HepG2 (cell line): ENCODE measurements at regions not wholly inside any gene's neighbourhood (a gene's known extent, or its start where the extent isn't known, plus 50 kb on each side); places are given as distances from the start of the nearest gene placed in this dataset.

Experiments used
- ATAC-seq: fragments of 200-7000 bp; cut with Tn5 transposase; 3 replicates; pipeline ENCODE4 v1.9.1; 2020; ENCODE audit warnings: mild to moderate bottlenecking, moderate library complexity
- BruUV-seq: library from RNA; stranded (reverse); fragments of 400-500 nt; replicated peaks from 2 replicates; lab custom pipeline; 2021; lab: Mats Ljungman, UMichigan
- CTCF ChIA-PET: fragments of 300-600 bp; formaldehyde crosslinking; extraction: SDS; loops from one replicate; lab custom pipeline; 2021; ENCODE audit warnings: low total read pairs, inconsistent platforms, low intra/inter-chr PET ratio; lab: Yijun Ruan, JAX
- POLR2A ChIA-PET: fragments of 350-600 bp; sonication (Branson Sonifier 250); formaldehyde crosslinking; loops from one replicate; lab custom pipeline; 2020; ENCODE audit warnings: antibody characterized with exemption, inconsistent platforms; lab: Yijun Ruan, JAX
- DNase-seq: peaks from one replicate; pipeline ENCODE4 v3.0.0-alpha.2; 2015; ENCODE audit warnings: low spot score
- FAIRE-seq: peaks from 3 replicates; lab custom pipeline; 2011; peaks lifted over from hg19 to GRCh38; lab: Jason Lieb, UNC
- H2AFZ ChIP-seq: one replicate; pipeline ENCODE4 v1.6.1; 2011; ENCODE audit warnings: low read length, inconsistent platforms
- H3K27ac ChIP-seq: fragments of 300-600 bp; 3 replicates; pipeline ENCODE4 v1.8.0; 2011; ENCODE audit warnings: mixed run types, mild to moderate bottlenecking, mixed read lengths, low read length, inconsistent platforms; ENCODE audit not compliant: insufficient read depth; ENCODE audit errors: extremely low read length
- H3K27me3 ChIP-seq, 2 experiments: fragments of 200-600 bp in 1 of 2; 2 replicates in 1 of 2; 3 replicates in 1 of 2; pipeline versions ENCODE4 v1.6.0 to v1.8.0; 2011; ENCODE audit warnings: low read length in 2 of 2, mild to moderate bottlenecking in 2 of 2, moderate library complexity in 2 of 2, inconsistent platforms in 1 of 2; ENCODE audit not compliant: insufficient read depth in 2 of 2, control insufficient read depth in 1 of 2
- H3K36me3 ChIP-seq, 2 experiments: fragments of 200-600 bp in 1 of 2; replicated peaks in 1 of 2; 2 replicates in 1 of 2; 3 replicates in 1 of 2; pipeline versions ENCODE4 v1.5.1 to v1.8.0; 2011; ENCODE audit warnings: low read length in 2 of 2, inconsistent platforms in 1 of 2; ENCODE audit not compliant: insufficient read depth in 2 of 2, control insufficient read depth in 1 of 2
- H3K4me1 ChIP-seq: 2 replicates; pipeline ENCODE4 v1.5.1; 2012; ENCODE audit warnings: low read length, inconsistent platforms; ENCODE audit not compliant: insufficient read depth
- H3K4me2 ChIP-seq: 2 replicates; pipeline ENCODE4 v1.6.0; 2011; ENCODE audit warnings: low read depth, low read length, inconsistent platforms
- H3K4me3 ChIP-seq, 3 experiments: fragments of 200-600 bp in 1 of 3; sonication (generic), shearing (Covaris generic) in 1 of 3; replicated peaks in 1 of 3; 2 replicates each; pipeline ENCODE4 v1.5.1; 2011 to 2016; ENCODE audit warnings: low read length in 3 of 3, inconsistent platforms in 2 of 3, low read depth in 2 of 3, mild to moderate bottlenecking in 2 of 3, control low read depth in 1 of 3, mixed read lengths in 1 of 3; ENCODE audit not compliant: insufficient read depth in 1 of 3
- H3K79me2 ChIP-seq: one replicate; pipeline ENCODE4 v1.6.1; 2011; ENCODE audit warnings: low read length, inconsistent platforms; ENCODE audit not compliant: insufficient read depth
- H3K9ac ChIP-seq: 2 replicates; pipeline ENCODE4 v1.6.0; 2011; ENCODE audit warnings: mild to moderate bottlenecking, low read depth, low read length, inconsistent platforms; ENCODE audit not compliant: insufficient read depth
- H3K9me3 ChIP-seq: 2 replicates; pipeline ENCODE4 v1.5.1; 2012; ENCODE audit warnings: mild to moderate bottlenecking, low read length
- H4K20me1 ChIP-seq: 2 replicates; pipeline ENCODE4 v1.6.0; 2011; ENCODE audit warnings: inconsistent platforms, mild to moderate bottlenecking, low read length, moderate library complexity; ENCODE audit not compliant: insufficient read depth
- FOXA1 ChIP-seq, 2 experiments: fragments of 450-650 bp in 1 of 2; sonication (generic) in 1 of 2; formaldehyde crosslinking in 1 of 2; IDR thresholded peaks; 2 replicates each; pipeline versions ENCODE4 v1.4.0 to v1.6.1; 2016 to 2020; ENCODE audit warnings: missing genetic modification reagents in 1 of 2
- KLF12 ChIP-seq: sonication (generic); formaldehyde crosslinking; IDR thresholded peaks from 2 replicates; pipeline ENCODE4 v1.4.0; 2020; ENCODE audit warnings: missing genetic modification reagents, borderline replicate concordance
- NFE2 ChIP-seq: sonication (generic); formaldehyde crosslinking; IDR thresholded peaks from 2 replicates; pipeline ENCODE4 v1.4.0; 2020; ENCODE audit warnings: missing genetic modification reagents
- SP2 ChIP-seq: sonication (generic); formaldehyde crosslinking; IDR thresholded peaks from 2 replicates; pipeline ENCODE4 v1.5.1; 2020; ENCODE audit warnings: mild to moderate bottlenecking, missing genetic modification reagents
- SRSF9 ChIP-seq: fragments of 200-400 bp; formaldehyde crosslinking; IDR thresholded peaks from 2 replicates; pipeline ENCODE4 v1.6.1; 2018; ENCODE audit warnings: borderline replicate concordance, mild to moderate bottlenecking, low read depth, low read length; ENCODE audit not compliant: insufficient read depth, poor library complexity, severe bottlenecking
- ZBTB3 ChIP-seq: sonication (generic); formaldehyde crosslinking; IDR thresholded peaks from 2 replicates; pipeline ENCODE4 v1.4.0; 2020; ENCODE audit warnings: low read depth, mild to moderate bottlenecking, moderate library complexity, missing genetic modification reagents, borderline replicate concordance
- ZIK1 ChIP-seq: sonication (generic); formaldehyde crosslinking; IDR thresholded peaks from 2 replicates; pipeline ENCODE4 v1.5.0; 2020; ENCODE audit warnings: mild to moderate bottlenecking, low read depth, missing genetic modification reagents, borderline replicate concordance
- ZNF709 ChIP-seq: sonication (generic); formaldehyde crosslinking; IDR thresholded peaks from 2 replicates; pipeline ENCODE4 v1.5.0; 2020; ENCODE audit warnings: mild to moderate bottlenecking, missing genetic modification reagents
- ZNF841 ChIP-seq: sonication (generic); formaldehyde crosslinking; IDR thresholded peaks from 2 replicates; pipeline ENCODE4 v1.8.1; 2023; ENCODE audit warnings: missing genetic modification reagents, borderline replicate concordance
- WGBS: methylation state at CpG from one replicate; pipeline ENCODE4 v1.1.6; 2017; ENCODE audit warnings: low lambda C conversion rate; 5-methylcytosine and 5-hydroxymethylcytosine counted together
- in situ Hi-C: cut with HindIII; loops from 2 replicates; pipeline ENCODE4 v1.10.0; 2017; ENCODE audit warnings: low pct_unique_long_range_greater_than_20kb; ENCODE audit not compliant: extremely low pct_ligation_motif_present
- intact Hi-C: fragments of 100-400 bp; cut with micrococcal nuclease; formaldehyde crosslinking; loops from one replicate; pipeline ENCODE4 v1.10.0; 2022; ENCODE audit not compliant: unreplicated experiment

DNA sequence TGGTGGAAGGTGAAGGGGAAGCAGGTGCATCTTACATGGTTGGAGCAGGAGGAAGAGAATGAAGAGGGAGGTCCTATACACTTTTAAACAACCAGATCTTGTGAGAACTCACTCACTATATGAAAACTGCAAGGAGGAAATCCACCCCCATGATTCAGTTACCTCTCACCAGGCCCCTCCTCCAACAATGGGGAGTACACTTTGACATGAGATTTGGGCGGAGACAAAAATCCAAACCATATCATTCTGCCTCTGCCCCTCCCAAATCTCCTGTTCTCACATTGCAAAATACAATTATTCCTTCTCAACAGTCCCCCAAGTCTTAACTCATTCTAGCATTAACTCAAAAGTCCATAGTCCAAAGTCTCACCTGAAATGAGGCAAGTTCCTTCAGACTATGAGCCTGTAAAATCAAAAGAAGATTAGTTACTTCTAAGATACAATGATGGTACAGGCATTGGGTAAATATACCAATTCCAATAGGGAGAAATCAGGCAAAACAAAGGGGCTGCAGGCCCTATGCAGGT, 60.5 kb downstream of the EDN1 start (continued):
- no peak for TF ChIP-seq ZIK1 (CRISPR knock-in tag)
- no peak for TF ChIP-seq ZNF709 (CRISPR knock-in tag)

DNA sequence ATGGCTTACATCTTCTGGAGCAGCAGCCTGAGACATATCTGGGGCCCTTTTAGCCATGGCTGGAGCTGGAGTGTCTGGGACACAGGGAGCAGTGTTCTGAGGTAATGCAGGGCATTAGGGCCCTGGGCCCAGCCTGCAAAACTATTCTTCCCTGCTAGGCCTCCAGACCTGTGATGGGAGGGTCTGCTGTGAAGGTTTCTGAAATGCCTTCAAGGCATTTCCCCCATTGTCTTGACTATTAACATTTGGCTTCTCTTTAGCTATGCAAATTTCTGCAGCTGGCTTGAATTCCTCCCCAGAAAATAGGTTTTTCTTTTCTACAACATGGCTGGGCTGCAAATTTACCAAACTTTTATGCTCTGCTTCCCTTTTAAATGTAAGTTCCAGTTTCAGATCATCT, 61.5 kb downstream of the EDN1 start:
- in situ Hi-C loops, result no loop called here
- POLR2A ChIA-PET, result no interaction called here
- H4K20me1 ChIP-seq, result no peaks in the 10 kb centered on the region

DNA sequence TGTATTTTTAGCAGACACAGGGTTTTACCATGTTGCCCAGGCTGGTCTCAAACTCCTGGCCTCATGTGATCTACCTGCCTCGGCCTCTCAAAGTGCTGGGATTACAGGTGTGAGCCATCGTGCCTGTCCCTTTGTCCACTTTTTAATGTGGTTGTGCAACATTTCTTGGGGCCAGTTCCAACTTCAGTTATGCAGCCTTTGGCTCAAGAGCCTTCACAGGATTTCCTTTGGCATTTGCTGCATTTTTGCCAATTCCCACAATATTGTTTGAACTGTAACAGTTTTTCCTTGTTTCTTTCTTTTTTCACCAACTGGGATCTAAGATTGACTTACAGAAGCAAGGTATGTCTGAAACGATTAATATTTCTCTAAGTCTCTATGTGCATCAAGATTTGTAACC, 63.6 kb downstream of the EDN1 start:
- Histone ChIP-seq H3K4me2 (no peak overlapping the region), H4K20me1 (no peaks in the 10 kb centered on the region), H3K9me3 (peaks cover 26% of the 10 kb centered on the region), H3K36me3 (no peaks in the 10 kb centered on the region), H3K27ac (no peak overlapping the region), H3K9ac (no peak overlapping the region), H3K27me3 (no peaks in the 10 kb centered on the region), H2AFZ (no peak overlapping the region), H3K4me3 (no peak overlapping the region), H3K79me2 (no peaks in the 10 kb centered on the region), H3K4me1 (peaks cover 13% of the 10 kb centered on the region)
- intact Hi-C loops, result no loop called here
- BruUV-seq, result no TSS peak
- no peak for ATAC-seq
- POLR2A ChIA-PET, result no interaction called here
- CTCF ChIA-PET, result no interaction called here
- TF ChIP-seq NFE2 (CRISPR knock-in tag) (no peak), SRSF9 (no peak), KLF12 (CRISPR knock-in tag) (no peak), FOXA1 (IDR thresholded peaks at IDR 0.05) (no peak), FOXA1 (CRISPR knock-in tag; IDR thresholded peaks at IDR 0.05) (no peak), SP2 (CRISPR knock-in tag) (no peak)
- in situ Hi-C loops, result no loop called here
- 36% methylated on average over 3 of the region's 3 CpGs for WGBS
- DNase-seq, result no peak
- no peak for FAIRE-seq

More for the DNA sequence above, 61.5 kb downstream of the EDN1 start:
- no peak overlapping the region for H2AFZ ChIP-seq
- CTCF ChIA-PET, result no interaction called here
- FAIRE-seq (no peak), DNase-seq (no peak), ATAC-seq (no peak)
- peaks cover 26% of the 10 kb centered on the region for H3K9me3 ChIP-seq
- intact Hi-C loops, result no loop called here
- H3K4me1 ChIP-seq, result peaks cover 27% of the 10 kb centered on the region
- TF ChIP-seq ZNF841 (CRISPR knock-in tag), result 0 out of 2 replicates have a peak, but pooled peaks have one; percentile 28
- TF ChIP-seq ZBTB3 (CRISPR knock-in tag), result no peak
- H3K4me3 ChIP-seq, result no peak overlapping the region
- no peaks in the 10 kb centered on the region for H3K79me2 ChIP-seq
- H3K36me3 ChIP-seq, result no peaks in the 10 kb centered on the region
- BruUV-seq, result no TSS peak
- H3K4me2 ChIP-seq, result no peak overlapping the region
- no peak overlapping the region for H3K27ac ChIP-seq
- H3K27me3 ChIP-seq, result no peaks in the 10 kb centered on the region
- H3K9ac ChIP-seq, result no peak overlapping the region
